ENCODE measurements at regions not wholly inside any gene's neighbourhood (a gene's known extent, or its start where the extent isn't known, plus 50 kb on each side); places are given as distances from the start of the nearest gene placed in this dataset.

DNA sequence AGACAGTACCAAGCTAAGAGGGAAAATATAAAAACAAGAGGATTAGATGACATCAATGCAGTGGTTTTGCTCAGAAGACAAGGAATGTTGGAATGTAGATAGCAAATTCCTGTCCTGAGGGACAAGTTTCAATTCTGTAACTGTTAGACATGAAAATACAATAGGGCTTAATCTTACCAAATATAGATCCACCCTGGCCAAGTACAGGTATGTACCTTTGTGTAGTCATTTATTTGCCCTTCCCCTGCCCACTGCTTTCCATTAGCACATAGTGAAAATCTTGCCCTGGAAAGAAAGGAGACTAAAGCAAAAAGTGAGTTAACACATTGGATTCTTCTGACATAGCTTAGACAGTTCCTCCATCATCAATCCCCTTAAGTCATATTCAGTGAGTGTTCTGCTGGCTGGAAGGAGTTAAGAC, 389.0 kb upstream of the THBS1 start:
- TF ChIP-seq, protein P1, sequence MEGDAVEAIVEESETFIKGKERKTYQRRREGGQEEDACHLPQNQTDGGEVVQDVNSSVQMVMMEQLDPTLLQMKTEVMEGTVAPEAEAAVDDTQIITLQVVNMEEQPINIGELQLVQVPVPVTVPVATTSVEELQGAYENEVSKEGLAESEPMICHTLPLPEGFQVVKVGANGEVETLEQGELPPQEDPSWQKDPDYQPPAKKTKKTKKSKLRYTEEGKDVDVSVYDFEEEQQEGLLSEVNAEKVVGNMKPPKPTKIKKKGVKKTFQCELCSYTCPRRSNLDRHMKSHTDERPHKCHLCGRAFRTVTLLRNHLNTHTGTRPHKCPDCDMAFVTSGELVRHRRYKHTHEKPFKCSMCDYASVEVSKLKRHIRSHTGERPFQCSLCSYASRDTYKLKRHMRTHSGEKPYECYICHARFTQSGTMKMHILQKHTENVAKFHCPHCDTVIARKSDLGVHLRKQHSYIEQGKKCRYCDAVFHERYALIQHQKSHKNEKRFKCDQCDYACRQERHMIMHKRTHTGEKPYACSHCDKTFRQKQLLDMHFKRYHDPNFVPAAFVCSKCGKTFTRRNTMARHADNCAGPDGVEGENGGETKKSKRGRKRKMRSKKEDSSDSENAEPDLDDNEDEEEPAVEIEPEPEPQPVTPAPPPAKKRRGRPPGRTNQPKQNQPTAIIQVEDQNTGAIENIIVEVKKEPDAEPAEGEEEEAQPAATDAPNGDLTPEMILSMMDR (IDR thresholded peaks at IDR 0.05): no peak
- TF ChIP-seq POLR2A (IDR thresholded peaks at IDR 0.05): no peak

Data from lower leg skin (tissue), 3 donors.